ENCODE measurements at regions not wholly inside any gene's neighbourhood (a gene's known extent, or its start where the extent isn't known, plus 50 kb on each side); places are given as distances from the start of the nearest gene placed in this dataset.

DNA sequence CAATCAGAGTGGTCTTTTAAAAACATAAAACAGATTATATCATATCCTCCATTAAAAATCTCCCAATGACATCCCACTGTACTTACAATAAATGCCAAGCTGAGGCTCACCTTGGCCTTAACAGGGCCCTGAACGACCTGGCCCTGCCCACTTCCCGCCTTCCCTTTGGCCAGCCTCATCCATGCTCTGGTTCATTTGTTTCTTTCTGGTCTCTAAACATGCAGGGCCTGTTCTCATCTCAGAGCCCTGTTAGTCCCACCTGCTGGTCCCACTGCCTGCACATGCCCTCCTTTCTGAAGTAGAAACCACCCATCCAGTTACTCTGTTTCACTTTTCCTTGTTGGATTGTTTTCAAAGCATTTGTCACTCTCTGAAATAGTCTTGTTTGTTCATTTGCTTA is 227.4 kb downstream of the INSC start:
- TF ChIP-seq EZH2 (IDR thresholded peaks at IDR 0.05) (no peak), POLR2AphosphoS5 (IDR thresholded peaks at IDR 0.05; ENCODE audit: borderline replicate concordance, low read depth, low read length) (no peak), FOXP2 (optimal IDR thresholded peaks at IDR 0.05; ENCODE audit: control extremely low read depth, extremely low read length, insufficient read depth) (no peak)

All from SK-N-MC (cell line).